ENCODE measurements at regions not wholly inside any gene's neighbourhood (a gene's known extent, or its start where the extent isn't known, plus 50 kb on each side); places are given as distances from the start of the nearest gene placed in this dataset.

DNA sequence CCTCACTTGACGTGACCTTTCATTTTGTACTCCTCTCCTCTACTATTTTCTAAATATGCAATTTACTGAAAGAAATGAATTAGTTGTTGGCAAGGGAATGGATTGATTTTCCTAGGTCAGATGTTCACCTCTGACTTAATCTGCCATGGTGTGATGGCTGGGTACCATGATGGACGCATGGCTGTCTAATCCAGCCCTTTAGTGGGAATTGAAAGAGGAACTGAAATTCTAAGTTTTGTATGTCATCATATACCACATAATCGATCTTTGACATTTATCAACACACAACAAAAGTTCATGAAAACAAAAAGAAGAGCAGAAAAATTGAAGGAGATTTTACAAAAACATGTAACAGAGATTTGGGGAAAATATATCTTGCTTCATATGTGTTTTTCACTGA is 331.3 kb upstream of the SNX7 start:
- TF ChIP-seq CTCF (IDR thresholded peaks at IDR 0.05) = no peak
- TF ChIP-seq POLR2A (IDR thresholded peaks at IDR 0.05) = no peak
